HG03558 (cell line): ENCODE measurements at regions not wholly inside any gene's neighbourhood (a gene's known extent, or its start where the extent isn't known, plus 50 kb on each side); places are given as distances from the start of the nearest gene placed in this dataset.

Experiments
- ATAC-seq: cut with Tn5 transposase; IDR thresholded peaks from one replicate; pipeline ENCODE4 v1.9.1; 2021; ENCODE audit warnings: moderate number of reproducible peaks; ENCODE audit not compliant: unreplicated experiment; ENCODE audit errors: extremely low read depth

DNA sequence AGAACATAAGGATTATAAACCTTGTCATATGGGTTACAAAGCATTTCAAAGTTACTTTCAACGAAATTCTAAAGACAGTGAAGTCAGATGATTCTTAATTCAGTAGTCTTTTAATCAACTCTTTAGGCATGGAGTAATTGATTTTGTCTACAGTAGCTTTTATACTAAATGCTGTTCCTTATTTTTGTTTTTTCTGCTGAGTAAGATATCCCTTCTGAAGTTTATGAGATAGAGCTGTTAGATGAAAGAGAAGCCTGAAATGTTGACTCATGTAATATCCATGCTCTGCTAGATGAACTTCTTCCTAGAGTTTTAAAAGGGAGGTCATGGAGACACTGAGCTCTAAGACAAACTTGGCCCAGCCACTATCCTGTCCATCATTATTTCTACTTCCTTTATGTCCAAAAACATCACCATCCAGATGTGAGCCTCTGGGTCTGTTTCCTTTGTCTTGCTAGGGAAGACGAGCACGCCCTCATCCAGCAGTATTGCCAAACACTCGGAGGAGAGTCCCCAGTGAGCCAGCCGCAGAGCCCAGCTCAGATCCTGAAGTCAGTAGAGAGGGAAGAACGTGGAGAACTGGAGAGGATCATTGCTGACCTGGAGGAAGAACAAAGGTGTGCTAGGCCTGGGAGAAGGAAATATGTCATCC is 550.3 kb downstream of the UTRN start:
- ATAC-seq: no peak

GRCh38 chr6:144840619-144841018 is 555.5 kb downstream of the UTRN start:
- no peak for ATAC-seq

DNA sequence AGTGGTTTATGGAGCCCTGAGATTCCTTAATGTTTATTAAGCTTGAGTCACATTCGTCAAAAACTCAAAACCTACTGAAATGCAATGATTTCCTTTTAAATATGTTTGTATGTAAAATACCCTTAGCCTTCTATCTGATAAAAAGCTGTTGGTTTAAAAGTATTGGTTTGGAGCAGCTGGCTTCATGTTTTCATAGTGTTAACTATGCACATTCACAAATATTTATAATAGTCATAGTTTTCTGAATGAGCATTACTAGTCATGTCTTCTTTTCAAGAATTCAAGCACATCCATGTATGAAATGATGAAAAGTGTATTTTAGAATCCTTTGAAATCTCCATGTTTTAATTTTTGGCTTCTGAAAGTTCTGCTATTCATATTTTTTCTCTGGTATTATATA is 558.6 kb downstream of the UTRN start:
- ATAC-seq: no peak

GRCh38 chr6:144844596-144844995 is 559.5 kb downstream of the UTRN start:
- no peak for ATAC-seq

GRCh38 chr6:144845186-144845585 is 560.1 kb downstream of the UTRN start:
- no peak for ATAC-seq

DNA sequence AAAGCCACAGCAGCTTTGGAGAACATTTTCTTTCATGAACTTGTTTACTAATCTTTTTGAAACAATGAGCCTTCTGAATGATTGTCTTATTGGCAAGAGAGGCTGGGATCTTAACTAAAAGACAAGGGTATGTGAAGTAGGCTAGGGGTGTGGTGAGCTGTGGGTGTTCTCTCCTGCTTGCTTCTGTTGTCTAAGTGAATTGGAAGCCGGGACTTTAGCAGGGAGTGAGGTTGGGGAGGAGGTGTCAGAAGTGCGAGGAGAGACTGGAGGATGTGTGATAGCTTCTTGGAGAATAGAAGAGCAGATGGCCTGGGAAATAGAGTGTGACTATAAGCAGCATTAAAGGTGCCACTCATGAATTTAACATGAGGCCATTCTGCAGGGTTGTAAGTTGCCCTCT is 562.8 kb downstream of the UTRN start:
- no peak for ATAC-seq

DNA sequence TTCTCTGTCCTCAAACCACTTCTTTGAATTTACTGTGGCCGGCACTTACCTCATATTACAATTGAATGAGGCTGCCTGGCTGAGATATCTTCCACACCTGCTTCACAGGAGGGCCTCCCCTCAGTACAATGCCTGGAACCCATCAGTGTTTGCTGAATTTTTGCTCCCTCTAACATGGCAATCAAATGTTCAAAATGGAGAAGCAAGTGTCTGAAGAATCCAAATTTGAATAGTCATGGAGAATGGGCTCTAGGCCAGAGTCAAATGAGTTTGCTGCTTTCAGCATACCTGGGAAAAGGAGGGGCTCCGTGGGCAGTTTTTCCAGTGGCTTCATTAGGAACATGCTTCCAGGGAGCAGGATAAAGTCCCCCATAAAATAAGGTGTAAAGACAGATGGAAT is 564.8 kb downstream of the UTRN start:
- ATAC-seq: no peak

- ATAC-seq: no peak
These were observed 568.5 kb downstream of the UTRN start for GRCh38 chr6:144853603-144854002.

GRCh38 chr6:144854654-144855053 is 569.5 kb downstream of the UTRN start:
- no peak for ATAC-seq

DNA sequence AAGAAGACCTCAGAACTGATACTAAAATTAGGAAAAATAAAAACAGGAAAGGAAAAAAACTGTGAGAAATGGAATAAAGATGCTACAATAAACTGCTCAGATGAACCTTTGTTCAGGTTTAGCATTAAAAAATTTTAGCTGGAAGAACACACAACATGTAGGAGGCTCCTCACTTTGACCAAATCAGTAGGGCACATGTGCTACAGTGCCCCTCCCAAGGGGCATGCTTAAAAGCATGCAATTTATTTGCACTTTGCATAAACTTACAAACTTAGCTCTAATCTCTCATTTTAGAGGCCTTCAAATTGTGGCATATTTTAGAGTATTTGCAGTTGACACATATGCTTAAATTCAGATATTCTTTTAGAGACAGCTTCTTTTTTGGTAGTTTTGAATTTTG is 570.2 kb downstream of the UTRN start:
- ATAC-seq: no peak

DNA sequence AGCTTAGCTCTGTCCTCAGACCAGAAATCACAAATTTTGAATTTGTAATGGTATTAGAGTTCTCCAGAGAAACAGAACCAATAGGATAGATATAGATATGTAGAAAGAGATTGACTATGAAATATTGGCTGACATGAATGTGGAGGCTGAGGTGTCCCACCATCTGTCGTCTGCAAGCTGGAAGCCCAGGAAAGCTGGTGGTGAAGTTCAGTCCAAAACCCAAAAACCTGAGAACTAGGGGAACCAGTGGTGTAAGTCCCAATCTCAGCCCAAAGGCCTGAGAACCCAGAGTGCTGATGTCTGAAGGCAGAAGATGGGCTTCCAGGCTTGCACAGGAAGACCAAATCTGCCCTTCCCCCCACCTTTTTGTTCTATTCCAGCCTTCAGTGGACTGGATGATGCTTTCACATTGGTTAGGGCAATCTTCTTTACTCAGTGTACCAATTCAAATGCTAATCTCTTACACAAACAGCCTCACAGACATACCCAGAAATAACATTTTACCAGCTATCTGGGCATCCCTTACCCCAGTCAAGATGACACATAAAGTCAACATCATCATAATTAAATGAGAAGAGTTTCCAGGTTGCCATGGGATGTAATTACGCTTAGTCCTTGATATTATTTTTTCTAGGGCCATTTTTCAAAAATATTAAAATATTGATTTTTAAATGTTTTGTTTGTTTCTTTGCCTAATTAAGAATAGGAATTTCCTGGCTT is 570.8 kb downstream of the UTRN start:
- no peak for ATAC-seq

DNA sequence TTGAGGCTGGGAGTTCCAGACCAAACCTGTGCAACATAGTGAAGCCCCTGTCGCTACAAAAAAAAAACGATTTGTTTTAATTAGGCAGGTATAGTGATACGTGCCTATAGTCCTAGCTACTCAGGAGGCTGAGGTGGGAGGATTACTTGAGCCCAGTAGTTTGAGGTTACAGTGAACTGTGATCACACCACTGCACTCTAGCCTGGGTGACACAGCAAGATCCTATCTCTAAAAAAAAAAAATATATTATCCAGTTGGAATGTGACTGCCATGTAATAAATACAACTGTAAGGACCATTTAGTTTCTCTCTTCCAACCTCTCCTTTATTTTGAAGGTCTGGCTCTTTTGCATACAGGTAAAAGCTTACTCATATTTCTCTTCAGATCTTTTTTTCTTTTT is 571.5 kb downstream of the UTRN start:
- ATAC-seq: no peak

- no peak for ATAC-seq
These were observed 572.0 kb downstream of the UTRN start for GRCh38 chr6:144857086-144857485.

- ATAC-seq: no peak
These were observed 577.6 kb downstream of the UTRN start for GRCh38 chr6:144862769-144863168.

- ATAC-seq: no peak
These were observed 582.6 kb downstream of the UTRN start for GRCh38 chr6:144867761-144868160.

DNA sequence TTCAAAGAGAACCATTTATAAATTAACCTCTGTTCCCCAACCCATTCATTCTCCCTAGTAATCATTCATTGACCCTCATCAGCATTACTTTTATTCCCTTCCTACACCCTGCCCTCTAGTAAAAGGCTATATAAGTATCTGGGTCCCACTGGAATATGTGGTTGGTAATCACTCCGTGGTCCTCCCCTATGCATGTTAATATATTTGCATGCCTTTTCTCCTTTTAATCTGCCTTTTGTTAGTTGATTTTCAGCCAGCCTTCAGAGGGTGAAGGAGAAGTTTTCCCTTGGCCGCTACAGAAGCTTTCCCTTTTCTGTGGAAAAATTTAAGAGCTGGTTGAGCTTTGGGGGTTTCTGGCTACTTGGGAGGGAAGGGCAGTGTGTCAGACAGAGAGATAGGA is 585.6 kb downstream of the UTRN start:
- ATAC-seq: no peak

DNA sequence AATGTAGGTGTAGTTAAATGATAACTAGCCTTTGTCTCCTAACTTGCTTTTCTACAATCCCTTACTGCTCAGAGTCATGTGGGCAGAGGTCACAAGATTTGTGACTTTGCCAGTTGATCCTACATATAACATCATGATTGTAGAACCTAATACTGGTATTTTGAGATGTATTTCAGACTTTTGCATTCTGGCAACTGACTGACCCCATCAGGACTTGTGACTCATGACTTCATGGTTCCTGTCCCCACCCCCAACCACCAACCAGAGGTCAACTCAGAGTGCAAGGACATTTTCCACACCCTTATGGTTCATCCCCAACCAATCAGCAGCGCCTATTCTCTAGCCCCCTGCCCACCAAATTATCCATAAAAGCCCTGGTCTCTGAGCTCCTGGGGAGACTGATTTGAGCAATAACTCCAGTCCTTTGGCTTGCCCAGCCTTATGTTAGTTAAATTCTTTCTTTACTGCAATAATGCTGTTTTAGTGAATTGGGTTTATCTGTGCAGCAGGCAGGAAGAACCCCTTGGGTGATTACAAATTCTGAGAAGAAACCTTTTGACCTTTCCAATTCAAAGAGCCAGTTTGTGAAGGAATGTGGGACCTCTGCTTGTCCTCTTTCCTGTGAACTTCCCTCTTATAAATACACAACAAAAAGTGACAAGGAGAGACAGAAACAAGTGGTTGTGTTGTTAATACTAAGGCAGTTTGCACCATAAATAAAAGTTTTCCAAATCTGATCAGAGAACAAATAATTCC is 588.7 kb downstream of the UTRN start:
- ATAC-seq: no peak

DNA sequence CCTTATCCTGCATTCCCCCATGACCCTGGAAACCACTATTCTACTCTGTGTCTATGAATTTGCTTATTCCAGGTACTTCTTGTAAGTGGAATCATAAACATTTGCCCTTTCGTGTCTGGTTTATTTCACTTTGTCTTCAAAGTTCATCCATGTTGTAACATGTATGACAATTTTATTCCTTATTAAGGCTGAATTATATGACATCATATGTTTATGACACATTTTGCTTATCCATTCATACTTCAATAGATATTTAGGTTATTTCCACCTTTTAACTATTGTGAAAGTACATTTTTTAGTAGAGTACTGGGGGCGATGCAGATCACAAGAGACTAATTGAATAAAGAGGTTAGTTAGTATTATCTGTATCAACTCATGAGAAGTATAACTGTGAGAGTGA is 591.6 kb downstream of the UTRN start:
- ATAC-seq: no peak

- ATAC-seq: no peak
These were observed 592.0 kb downstream of the UTRN start for GRCh38 chr6:144877118-144877517.

- no peak for ATAC-seq
These were observed 593.4 kb downstream of the UTRN start for GRCh38 chr6:144878577-144878976.

- no peak for ATAC-seq
These were observed 594.3 kb downstream of the UTRN start for GRCh38 chr6:144879436-144879835.
